AG10803 (cell line): ENCODE measurements at regions not wholly inside any gene's neighbourhood (a gene's known extent, or its start where the extent isn't known, plus 50 kb on each side); places are given as distances from the start of the nearest gene placed in this dataset.

ENCODE experiments used
- DNase-seq: peaks from one replicate; pipeline ENCODE4 v3.0.0; 2010; ENCODE audit warnings: low read depth
- H3K4me3 ChIP-seq: 2 replicates; pipeline ENCODE4 v1.5.1; 2011; ENCODE audit warnings: mild to moderate bottlenecking, low read length, control low read depth
- TF ChIP-seq, protein P1 (sequence below): conservative IDR thresholded peaks from 2 replicates; pipeline ENCODE4 v1.5.1; 2011; ENCODE audit warnings: mild to moderate bottlenecking, low read length, control low read depth, inconsistent platforms

DNA sequence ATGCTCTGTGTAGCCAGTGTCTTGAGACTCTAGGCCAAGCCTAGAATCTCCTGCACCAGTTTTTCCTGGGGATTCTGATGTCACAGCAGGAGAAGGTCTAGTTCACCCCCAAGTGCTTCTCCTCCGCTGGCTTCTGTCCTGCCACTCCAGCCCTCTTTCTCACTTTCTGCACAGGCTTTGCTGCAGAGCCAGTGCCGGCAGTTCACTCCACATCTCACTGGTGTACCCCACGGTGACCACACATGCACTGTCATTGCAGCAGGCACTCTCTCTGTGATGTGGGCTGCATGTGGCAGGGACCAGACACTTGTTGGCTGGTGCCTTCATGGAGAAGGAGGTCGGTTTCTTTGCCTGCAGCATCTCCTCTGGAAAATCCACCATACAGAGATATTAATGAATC, 643.8 kb upstream of the GALNTL6 start:
- no peak overlapping the region for H3K4me3 ChIP-seq
- no peak for DNase-seq
- TF ChIP-seq, protein P1, sequence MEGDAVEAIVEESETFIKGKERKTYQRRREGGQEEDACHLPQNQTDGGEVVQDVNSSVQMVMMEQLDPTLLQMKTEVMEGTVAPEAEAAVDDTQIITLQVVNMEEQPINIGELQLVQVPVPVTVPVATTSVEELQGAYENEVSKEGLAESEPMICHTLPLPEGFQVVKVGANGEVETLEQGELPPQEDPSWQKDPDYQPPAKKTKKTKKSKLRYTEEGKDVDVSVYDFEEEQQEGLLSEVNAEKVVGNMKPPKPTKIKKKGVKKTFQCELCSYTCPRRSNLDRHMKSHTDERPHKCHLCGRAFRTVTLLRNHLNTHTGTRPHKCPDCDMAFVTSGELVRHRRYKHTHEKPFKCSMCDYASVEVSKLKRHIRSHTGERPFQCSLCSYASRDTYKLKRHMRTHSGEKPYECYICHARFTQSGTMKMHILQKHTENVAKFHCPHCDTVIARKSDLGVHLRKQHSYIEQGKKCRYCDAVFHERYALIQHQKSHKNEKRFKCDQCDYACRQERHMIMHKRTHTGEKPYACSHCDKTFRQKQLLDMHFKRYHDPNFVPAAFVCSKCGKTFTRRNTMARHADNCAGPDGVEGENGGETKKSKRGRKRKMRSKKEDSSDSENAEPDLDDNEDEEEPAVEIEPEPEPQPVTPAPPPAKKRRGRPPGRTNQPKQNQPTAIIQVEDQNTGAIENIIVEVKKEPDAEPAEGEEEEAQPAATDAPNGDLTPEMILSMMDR = no peak

DNA sequence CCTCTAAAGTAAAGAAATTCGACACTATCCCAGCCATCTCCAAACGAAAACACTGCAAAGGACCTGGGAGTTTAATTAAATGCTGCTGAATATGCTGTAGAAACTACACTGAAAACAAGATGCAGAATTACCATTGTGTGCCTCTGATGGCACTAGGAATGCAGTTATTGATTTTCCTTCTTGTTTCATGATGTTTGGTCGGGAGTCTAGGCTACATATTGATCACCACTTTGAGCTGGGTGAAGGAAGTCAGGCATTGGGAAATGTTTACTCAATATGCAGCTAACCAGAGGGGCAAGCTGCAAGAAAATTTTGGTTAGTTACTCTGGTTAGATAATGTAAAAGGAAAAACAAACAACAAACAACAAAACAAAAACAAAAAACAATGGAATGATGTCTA, 650.7 kb upstream of the GALNTL6 start:
- H3K4me3 ChIP-seq = no peak overlapping the region
- TF ChIP-seq, protein P1 = no peak
- DNase-seq = no peak

DNA sequence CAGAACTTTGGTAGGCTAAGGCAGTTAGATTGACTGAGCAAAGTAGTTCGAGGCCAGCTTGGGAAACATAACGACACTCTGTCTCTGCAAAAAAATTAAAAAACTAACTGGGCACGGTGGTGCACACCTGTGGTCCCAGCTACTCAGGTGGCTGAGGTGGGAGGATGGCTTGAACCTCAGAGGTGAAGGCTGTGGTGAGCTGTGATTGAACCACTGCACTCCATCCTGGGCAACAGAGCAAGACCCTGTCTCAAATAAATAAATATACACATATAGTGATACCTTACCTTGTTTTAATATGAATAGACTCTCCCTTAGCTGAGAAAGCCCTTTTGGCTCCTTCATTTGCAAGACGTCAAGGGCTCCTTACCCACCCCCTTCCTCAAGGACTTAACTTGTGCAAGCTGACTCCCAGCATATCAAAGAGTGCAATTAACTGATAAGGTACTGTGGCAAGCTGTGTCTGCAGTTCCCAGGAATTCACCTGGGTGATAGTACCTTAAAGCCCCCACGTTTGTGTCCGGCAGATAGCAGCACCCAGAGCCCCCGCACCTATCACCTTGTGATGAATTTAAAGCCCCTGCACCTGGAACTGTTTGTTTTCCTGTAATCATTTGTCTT, 655.6 kb upstream of the GALNTL6 start:
- TF ChIP-seq, protein P1 = no peak
- no peak overlapping the region for H3K4me3 ChIP-seq
- DNase-seq = no peak

DNA sequence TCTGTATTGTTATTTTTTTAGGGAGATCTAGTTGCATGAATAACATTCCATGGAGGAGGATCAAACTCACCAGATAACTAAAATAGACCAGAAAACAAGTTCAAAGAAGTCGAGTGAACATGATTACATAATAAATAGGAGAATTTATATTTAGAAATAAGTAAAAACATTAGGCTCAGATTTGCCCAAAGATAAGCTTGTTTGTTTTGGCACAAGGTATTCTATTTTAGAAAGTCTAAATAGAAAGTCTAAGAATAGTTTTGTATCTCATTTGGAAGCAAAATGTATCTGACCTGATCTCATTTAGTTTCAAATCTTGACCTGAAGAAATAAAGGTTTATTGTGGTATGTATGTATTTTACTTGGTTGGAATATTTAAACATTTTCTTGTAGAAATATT, 670.6 kb upstream of the GALNTL6 start:
- DNase-seq = no peak
- TF ChIP-seq, protein P1 = no peak
- H3K4me3 ChIP-seq = no peak overlapping the region

DNA sequence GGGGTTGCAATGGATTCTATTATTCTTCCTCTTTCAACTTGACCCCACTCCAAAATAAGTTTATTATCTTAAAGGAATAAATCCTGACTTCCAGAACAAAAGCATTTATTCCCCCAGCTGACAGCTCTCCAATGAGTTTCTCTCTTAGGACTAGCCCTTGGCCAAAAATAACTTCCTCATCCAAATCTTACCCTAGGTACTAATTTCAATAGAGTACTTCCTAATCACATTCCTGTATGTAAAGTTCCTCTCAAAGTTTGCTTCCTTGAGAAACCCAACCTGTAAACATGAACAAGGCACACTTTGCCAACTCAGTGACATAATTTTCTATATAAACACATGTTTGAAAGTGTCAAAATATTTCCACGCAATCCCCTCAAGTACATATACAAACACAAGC, 671.2 kb upstream of the GALNTL6 start:
- no peak for DNase-seq
- no peak overlapping the region for H3K4me3 ChIP-seq
- TF ChIP-seq, protein P1 = no peak

DNA sequence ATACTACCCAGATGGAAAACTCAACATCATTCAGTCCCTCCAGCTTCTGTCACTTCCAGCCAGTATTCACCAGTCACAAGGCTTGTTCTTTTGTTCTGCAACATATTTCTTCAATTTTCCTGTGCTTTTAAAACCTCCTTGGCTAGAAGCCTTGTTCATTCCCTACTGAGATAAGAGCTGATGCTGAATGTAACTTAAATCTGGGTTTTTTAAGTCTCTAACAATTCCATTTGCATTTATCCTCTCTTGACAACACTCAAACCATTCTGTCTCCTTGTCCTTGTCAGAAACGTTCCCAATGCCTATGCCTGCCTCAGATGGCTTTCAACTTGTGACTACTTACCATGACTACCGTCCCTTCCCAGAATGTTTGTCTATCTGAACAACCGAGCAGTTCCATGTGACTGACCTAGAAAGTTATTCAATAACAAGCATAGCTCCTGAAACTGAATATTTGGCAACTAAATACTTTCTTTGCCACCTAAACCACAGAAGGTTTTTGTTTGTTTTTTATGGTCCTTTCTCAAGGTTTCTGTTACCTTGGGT, 682.9 kb upstream of the GALNTL6 start:
- no peak for DNase-seq

DNA sequence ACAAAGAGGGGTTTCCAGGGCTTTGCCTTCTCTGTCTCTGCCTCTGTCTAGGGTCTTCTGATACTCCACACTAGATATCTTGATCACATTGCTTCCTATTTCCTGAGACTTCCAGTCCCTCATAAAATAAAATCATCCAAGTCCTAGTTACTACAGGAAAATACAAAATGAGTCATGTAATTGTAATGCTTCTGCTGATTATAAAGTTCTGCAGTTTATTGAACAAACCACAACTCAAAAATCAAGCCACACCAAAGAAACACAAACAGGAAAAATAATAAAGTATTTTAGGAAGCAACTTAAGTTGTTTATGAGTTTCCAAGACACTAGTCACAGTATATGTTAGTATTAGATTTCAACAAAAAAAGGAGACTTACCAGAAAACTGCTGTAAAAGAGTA, 695.1 kb upstream of the GALNTL6 start:
- TF ChIP-seq, protein P1 = no peak
- no peak overlapping the region for H3K4me3 ChIP-seq
- DNase-seq = no peak

More for the DNA sequence above, 682.9 kb upstream of the GALNTL6 start:
- no peak overlapping the region for H3K4me3 ChIP-seq
- TF ChIP-seq, protein P1 = no peak
